Skeletal muscle cell (primary cell): ENCODE measurements at regions not wholly inside any gene's neighbourhood (a gene's known extent, or its start where the extent isn't known, plus 50 kb on each side); places are given as distances from the start of the nearest gene placed in this dataset.

Experiments used
- DNase-seq: peaks from one replicate; pipeline ENCODE4 v3.0.0-alpha.2; 2010; ENCODE audit warnings: low read depth
- H3K4me3 ChIP-seq: 2 replicates; pipeline ENCODE4 v1.5.1; 2011; ENCODE audit warnings: low read depth, mild to moderate bottlenecking, control low read depth, low read length, moderate library complexity

GRCh38 chr14:42214981-42215491 lies 608.4 kb downstream of the LRFN5 start:
- DNase-seq: peak; percentile 58
- no peak overlapping the region for H3K4me3 ChIP-seq

GRCh38 chr14:42200957-42201356 lies 594.3 kb downstream of the LRFN5 start:
- H3K4me3 ChIP-seq: no peak overlapping the region
- DNase-seq: no peak

GRCh38 chr14:42198010-42198409 lies 591.3 kb downstream of the LRFN5 start:
- DNase-seq: no peak
- no peak overlapping the region for H3K4me3 ChIP-seq

GRCh38 chr14:42192738-42193653 lies 586.3 kb downstream of the LRFN5 start:
- H3K4me3 ChIP-seq: peak overlapping the region; percentile 9
- DNase-seq: peak; percentile 96

GRCh38 chr14:42190744-42191143 lies 584.1 kb downstream of the LRFN5 start:
- no peak overlapping the region for H3K4me3 ChIP-seq
- DNase-seq: no peak

GRCh38 chr14:42187846-42188245 lies 581.2 kb downstream of the LRFN5 start:
- no peak overlapping the region for H3K4me3 ChIP-seq
- no peak for DNase-seq

- DNase-seq: no peak
- no peak overlapping the region for H3K4me3 ChIP-seq
Measured at GRCh38 chr14:42185718-42186117, 579.0 kb downstream of the LRFN5 start.

GRCh38 chr14:42174357-42174756 lies 567.7 kb downstream of the LRFN5 start:
- DNase-seq: peak; percentile 9
- H3K4me3 ChIP-seq: no peak overlapping the region

- H3K4me3 ChIP-seq: no peak overlapping the region
- DNase-seq: no peak
Measured at GRCh38 chr14:42173206-42173605, 566.5 kb downstream of the LRFN5 start.

- no peak for DNase-seq
- no peak overlapping the region for H3K4me3 ChIP-seq
Measured at GRCh38 chr14:42172304-42172703, 565.6 kb downstream of the LRFN5 start.

GRCh38 chr14:42163136-42163535 lies 556.5 kb downstream of the LRFN5 start:
- DNase-seq: peak; percentile 27
- H3K4me3 ChIP-seq: no peak overlapping the region

GRCh38 chr14:42159138-42159537 lies 552.5 kb downstream of the LRFN5 start:
- no peak for DNase-seq
- no peak overlapping the region for H3K4me3 ChIP-seq

GRCh38 chr14:42149609-42150261 lies 543.1 kb downstream of the LRFN5 start:
- no peak for DNase-seq
- H3K4me3 ChIP-seq: no peak overlapping the region

GRCh38 chr14:42145766-42146165 lies 539.1 kb downstream of the LRFN5 start:
- no peak for DNase-seq
- H3K4me3 ChIP-seq: no peak overlapping the region

- no peak overlapping the region for H3K4me3 ChIP-seq
- no peak for DNase-seq
Measured at GRCh38 chr14:42143114-42143513, 536.4 kb downstream of the LRFN5 start.

- H3K4me3 ChIP-seq: no peak overlapping the region
- DNase-seq: no peak
Measured at GRCh38 chr14:42141328-42141727, 534.7 kb downstream of the LRFN5 start.

GRCh38 chr14:42140831-42141279 lies 534.2 kb downstream of the LRFN5 start:
- no peak overlapping the region for H3K4me3 ChIP-seq
- peak; percentile 46 for DNase-seq

- DNase-seq: peak; percentile 14
Measured at GRCh38 chr14:42140001-42140400, 533.3 kb downstream of the LRFN5 start.

GRCh38 chr14:42138406-42138805 lies 531.7 kb downstream of the LRFN5 start:
- H3K4me3 ChIP-seq: no peak overlapping the region
- DNase-seq: no peak

More at GRCh38 chr14:42140001-42140400, 533.3 kb downstream of the LRFN5 start:
- no peak overlapping the region for H3K4me3 ChIP-seq

- DNase-seq: no peak
- no peak overlapping the region for H3K4me3 ChIP-seq
Measured at GRCh38 chr14:42130815-42131214, 524.1 kb downstream of the LRFN5 start.
